HG03354 (cell line): ENCODE measurements at regions not wholly inside any gene's neighbourhood (a gene's known extent, or its start where the extent isn't known, plus 50 kb on each side); places are given as distances from the start of the nearest gene placed in this dataset.
"Not testable (repeated sequence)": the region's sequence is repeated elsewhere in the genome, so short reads cannot be mapped to it uniquely, and the experiment has no call there.

Experiments used
- ATAC-seq: cut with Tn5 transposase; IDR thresholded peaks from one replicate; pipeline ENCODE4 v1.9.1; 2021; ENCODE audit warnings: mild to moderate bottlenecking; ENCODE audit not compliant: unreplicated experiment, poor library complexity, severe bottlenecking

- ATAC-seq = no peak
These were observed 387.5 kb upstream of the PPP1R2C start for GRCh38 chrX:43165343-43165920.

GRCh38 chrX:43166874-43167273 is 388.9 kb upstream of the PPP1R2C start:
- ATAC-seq = no peak

- no peak for ATAC-seq
These were observed 397.5 kb upstream of the PPP1R2C start for GRCh38 chrX:43175434-43175833.

GRCh38 chrX:43176686-43177085 is 398.7 kb upstream of the PPP1R2C start:
- ATAC-seq = no peak

DNA sequence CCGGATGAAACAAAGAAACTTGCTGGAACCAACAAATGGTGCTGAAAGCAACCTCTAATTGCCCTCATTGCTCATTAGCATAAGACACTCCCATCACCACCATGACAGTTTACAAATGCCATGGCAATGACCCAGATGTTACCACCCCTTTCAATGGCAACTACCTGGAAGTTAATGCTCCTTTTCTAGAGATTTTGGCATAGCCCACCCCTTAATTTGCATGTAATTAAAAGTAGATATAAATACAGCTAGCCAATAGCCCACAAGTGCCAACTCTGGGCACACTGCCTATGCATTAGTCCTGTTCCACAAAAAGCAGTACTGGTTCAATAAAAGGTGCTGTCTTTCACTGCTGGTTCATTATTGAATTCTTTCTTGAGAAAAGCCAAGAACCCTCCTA is 410.3 kb upstream of the PPP1R2C start:
- no peak for ATAC-seq

GRCh38 chrX:43211570-43211969 is 433.6 kb upstream of the PPP1R2C start:
- ATAC-seq = no peak

GRCh38 chrX:43218198-43218597 is 437.9 kb upstream of the MAOA start:
- no peak for ATAC-seq

DNA sequence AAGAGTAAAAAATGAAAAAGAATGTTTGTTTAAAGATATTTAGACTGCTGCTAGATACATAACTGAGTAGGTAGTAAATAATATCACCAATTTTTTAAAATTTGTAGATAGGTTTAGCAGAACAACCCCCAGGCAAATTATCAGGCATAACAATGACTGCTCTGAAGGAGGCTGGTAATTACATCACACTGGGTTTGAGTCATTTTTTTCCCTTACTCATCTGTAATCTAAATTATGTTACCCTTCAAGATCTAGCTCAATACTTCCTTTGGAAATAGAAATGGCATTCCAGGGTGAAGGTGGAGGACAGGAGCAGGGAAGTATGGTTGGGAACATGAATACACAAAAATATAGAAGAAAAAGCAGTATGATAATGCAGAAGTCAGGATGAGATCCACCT is 431.6 kb upstream of the MAOA start:
- no peak for ATAC-seq

DNA sequence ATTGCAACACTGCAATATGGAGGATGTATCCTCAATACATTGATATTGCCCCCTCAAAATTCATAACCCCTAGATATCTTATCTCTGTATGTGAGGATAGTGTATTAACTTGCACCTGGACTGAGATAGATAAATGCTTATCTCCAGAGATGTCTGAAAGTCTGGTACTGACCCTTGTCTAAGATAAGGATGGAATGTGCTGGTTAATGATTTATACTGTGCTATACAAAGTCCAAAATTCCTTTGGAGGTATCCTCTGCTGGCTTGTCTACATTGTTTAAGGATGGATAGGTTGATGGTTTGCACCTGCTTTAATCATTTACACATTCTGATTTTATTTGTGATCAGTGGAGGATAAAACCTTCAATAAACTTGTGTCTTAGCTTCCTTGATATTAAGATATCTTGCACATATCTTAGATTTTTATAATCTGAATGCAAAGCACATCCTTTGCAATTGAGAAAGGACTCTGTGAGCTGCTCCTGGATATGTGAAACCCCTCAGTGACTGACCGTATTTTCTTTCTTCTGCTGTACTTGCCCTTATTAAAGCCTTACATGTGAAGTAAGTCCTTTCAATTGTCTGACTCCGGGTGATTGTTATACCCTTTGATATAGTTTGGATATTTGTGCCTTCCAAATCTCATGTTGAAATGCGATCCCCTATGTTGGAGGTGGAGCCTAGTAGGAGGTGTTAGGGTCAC is 430.3 kb upstream of the MAOA start:
- no peak for ATAC-seq

- ATAC-seq = no peak
These were observed 417.6 kb upstream of the MAOA start for GRCh38 chrX:43238461-43238945.

DNA sequence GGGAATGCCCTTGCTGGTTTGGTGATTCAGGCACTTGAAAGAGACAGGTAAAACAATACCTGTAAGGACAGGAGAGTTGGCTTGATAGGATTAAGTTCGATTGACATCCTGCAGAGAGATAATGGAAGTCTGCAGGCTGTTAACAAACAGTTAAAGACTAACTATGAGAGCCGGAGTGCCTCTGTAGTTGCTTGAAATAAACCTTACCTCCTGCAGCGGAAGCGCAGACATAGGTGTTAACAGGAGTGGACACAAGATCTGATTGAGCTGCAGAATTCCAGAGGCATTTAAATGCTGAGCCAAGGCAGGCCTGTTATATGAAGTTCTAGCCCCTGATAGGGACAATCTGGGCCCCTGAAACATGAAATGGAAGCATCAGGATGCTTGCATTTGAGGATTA is 416.7 kb upstream of the MAOA start:
- no peak for ATAC-seq

- ATAC-seq = no peak
These were observed 400.5 kb upstream of the MAOA start for GRCh38 chrX:43255596-43255995.

DNA sequence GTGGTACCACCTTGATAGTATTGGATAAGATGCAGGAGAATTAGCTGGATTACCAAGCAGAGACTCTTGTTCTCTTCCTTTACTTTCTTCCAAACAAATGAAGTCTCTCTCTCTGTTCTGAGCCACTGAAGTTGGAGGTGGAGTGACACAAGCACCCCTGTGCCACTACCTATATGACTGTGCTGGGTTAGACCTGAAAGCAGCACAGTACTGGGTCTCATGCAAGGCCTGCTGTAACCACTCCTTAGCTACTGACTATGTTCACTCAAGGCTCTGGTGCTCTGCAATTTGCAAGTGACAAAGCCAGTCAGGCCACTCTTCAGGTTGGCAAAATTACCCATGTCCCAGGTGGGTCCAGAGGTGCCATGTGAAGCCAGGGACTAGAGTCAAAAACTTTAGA is 389.6 kb upstream of the MAOA start:
- ATAC-seq = no peak

GRCh38 chrX:43267652-43268051 is 388.4 kb upstream of the MAOA start:
- no peak for ATAC-seq

DNA sequence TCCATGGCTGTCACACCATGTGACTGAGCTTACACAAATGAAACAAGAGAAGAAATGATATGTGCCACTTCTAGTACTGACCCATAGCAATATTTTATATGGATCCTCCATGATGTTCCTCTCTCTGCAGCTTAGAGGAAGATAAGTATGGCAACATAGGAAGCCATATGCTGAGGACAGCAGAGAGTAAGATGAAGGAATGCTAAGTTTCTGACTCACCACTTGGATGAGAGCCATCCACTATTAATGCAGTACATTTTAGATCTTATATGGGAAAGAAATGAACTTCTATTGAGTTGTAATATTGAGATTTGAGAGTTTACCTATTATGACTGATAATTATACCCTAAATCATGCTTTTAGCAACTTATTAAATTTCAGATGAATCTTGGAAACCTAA is 386.9 kb upstream of the MAOA start:
- ATAC-seq = no peak

DNA sequence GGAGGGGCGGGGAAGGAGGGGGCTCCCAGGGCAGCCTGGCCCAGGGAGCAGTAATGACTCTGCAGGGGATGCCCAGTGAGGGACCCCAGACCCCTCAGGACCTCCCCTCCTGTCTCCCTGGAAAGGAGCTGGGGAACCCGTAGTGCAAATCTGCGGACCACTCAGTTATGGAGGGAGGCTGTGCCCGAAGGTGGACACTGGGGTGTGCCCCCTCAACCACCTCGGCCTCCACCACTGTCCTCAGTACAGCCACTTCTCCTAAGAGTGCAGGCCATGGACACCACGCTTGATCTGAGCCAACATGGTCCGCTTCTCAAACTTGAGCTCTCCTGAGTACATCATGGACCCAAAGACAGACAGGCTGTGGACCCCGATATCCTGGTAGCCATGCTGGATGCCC is 378.2 kb upstream of the MAOA start:
- no peak for ATAC-seq

GRCh38 chrX:43278440-43278839 is 377.7 kb upstream of the MAOA start:
- no peak for ATAC-seq

GRCh38 chrX:43279341-43279808 is 376.7 kb upstream of the MAOA start:
- no peak for ATAC-seq

- no peak for ATAC-seq
These were observed 372.9 kb upstream of the MAOA start for GRCh38 chrX:43283187-43283586.

- not testable (repeated sequence) for ATAC-seq
These were observed 344.5 kb upstream of the MAOA start for GRCh38 chrX:43311625-43312024.

GRCh38 chrX:43313035-43313434 is 343.1 kb upstream of the MAOA start:
- ATAC-seq = no peak

- no peak for ATAC-seq
These were observed 341.6 kb upstream of the MAOA start for GRCh38 chrX:43314525-43314924.
